GM23338 (cell line): ENCODE measurements at regions not wholly inside any gene's neighbourhood (a gene's known extent, or its start where the extent isn't known, plus 50 kb on each side); places are given as distances from the start of the nearest gene placed in this dataset.

Experiments used
- ATAC-seq: fragments of 200-7000 bp; cut with Tn5 transposase; 3 replicates; pipeline ENCODE4 v1.9.1; 2020
- DNase-seq: peaks from one replicate; pipeline ENCODE4 v3.0.0-alpha.2; 2015; ENCODE audit warnings: low spot score
- H2AFZ ChIP-seq: fragments of 200-600 bp; sonication (generic); 2 replicates; pipeline ENCODE4 v1.8.0; 2016; ENCODE audit warnings: antibody characterized with exemption, mild to moderate bottlenecking, moderate library complexity
- H3F3A ChIP-seq: fragments of 200-600 bp; sonication (generic); replicated peaks from 2 replicates; pipeline ENCODE4 v1.8.0; 2017; ENCODE audit warnings: antibody characterized with exemption, mixed run types, low read depth
- H3K27ac ChIP-seq: fragments of 200-600 bp; sonication (generic); 2 replicates; pipeline ENCODE4 v1.6.1; 2016; ENCODE audit warnings: low read depth
- H3K27me3 ChIP-seq: fragments of 200-600 bp; sonication (generic); 2 replicates; pipeline ENCODE4 v1.8.0; 2016; ENCODE audit warnings: mild to moderate bottlenecking, mixed run types, moderate library complexity; ENCODE audit not compliant: insufficient read depth
- H3K36me3 ChIP-seq: fragments of 200-600 bp; sonication (generic); 2 replicates; pipeline ENCODE4 v1.8.0; 2016; ENCODE audit warnings: mild to moderate bottlenecking; ENCODE audit not compliant: insufficient read depth
- H3K4me1 ChIP-seq: fragments of 200-600 bp; sonication (generic); 2 replicates; pipeline ENCODE4 v1.8.0; 2016; ENCODE audit warnings: mild to moderate bottlenecking, moderate library complexity; ENCODE audit not compliant: insufficient read depth
- H3K4me2 ChIP-seq: fragments of 200-600 bp; sonication (generic); 2 replicates; pipeline ENCODE4 v1.7.1; 2017; ENCODE audit warnings: mixed run types
- H3K4me3 ChIP-seq: fragments of 200-600 bp; sonication (generic); 2 replicates; pipeline ENCODE4 v1.6.1; 2016; ENCODE audit warnings: mixed run types
- H3K79me2 ChIP-seq: fragments of 200-600 bp; sonication (generic); replicated peaks from 2 replicates; pipeline ENCODE4 v1.8.0; 2017; ENCODE audit warnings: mild to moderate bottlenecking; ENCODE audit not compliant: insufficient read depth
- H3K9me2 ChIP-seq: fragments of 200-600 bp; sonication (generic); 2 replicates; pipeline ENCODE4 v1.8.0; 2017; ENCODE audit not compliant: insufficient read depth
- H4K20me1 ChIP-seq: fragments of 200-600 bp; sonication (generic); replicated peaks from 2 replicates; pipeline ENCODE4 v1.8.0; 2017; ENCODE audit warnings: mild to moderate bottlenecking; ENCODE audit not compliant: insufficient read depth
- H3K27ac Mint-ChIP-seq: 2 replicates; pipeline ENCODE4 v1.8.0; 2020; ENCODE audit warnings: inconsistent platforms, mild to moderate bottlenecking, moderate library complexity, mixed read lengths
- H3K27me3 Mint-ChIP-seq: 3 replicates; pipeline ENCODE4 v1.8.0; 2022; ENCODE audit warnings: low read depth, mild to moderate bottlenecking, moderate library complexity, mixed read lengths, inconsistent platforms; ENCODE audit not compliant: insufficient read depth, poor library complexity
- H3K36me3 Mint-ChIP-seq: 3 replicates; pipeline ENCODE4 v1.8.0; 2021; ENCODE audit warnings: low read depth, mild to moderate bottlenecking, inconsistent platforms, moderate library complexity, mixed read lengths
- H3K4me1 Mint-ChIP-seq: 3 replicates; pipeline ENCODE4 v1.8.0; 2020; ENCODE audit warnings: mild to moderate bottlenecking, inconsistent platforms, mixed read lengths
- H3K4me3 Mint-ChIP-seq: 3 replicates; pipeline ENCODE4 v1.8.0; 2021; ENCODE audit warnings: moderate library complexity, mild to moderate bottlenecking, inconsistent platforms, mixed read lengths
- H3K9me3 Mint-ChIP-seq: 3 replicates; pipeline ENCODE4 v1.8.0; 2020; ENCODE audit warnings: moderate library complexity, mild to moderate bottlenecking, inconsistent platforms, mixed read lengths
- CREB1 ChIP-seq: fragments of 250-450 bp; sonication (Bioruptor Pico); IDR thresholded peaks from 2 replicates; pipeline ENCODE4 v1.5.0; 2020; ENCODE audit warnings: low read depth, mild to moderate bottlenecking, moderate library complexity
- EZH2 ChIP-seq: fragments of 200-600 bp; sonication (generic); IDR thresholded peaks from one replicate; pipeline ENCODE4 v1.8.0; 2017; ENCODE audit warnings: antibody characterized with exemption, mild to moderate bottlenecking, low read depth; ENCODE audit not compliant: unreplicated experiment
- EZH2phosphoT487 ChIP-seq: fragments of 200-600 bp; sonication (generic); IDR thresholded peaks from one replicate; pipeline ENCODE4 v1.8.1; 2018; ENCODE audit warnings: antibody characterized with exemption; ENCODE audit not compliant: unreplicated experiment
- JUNB ChIP-seq: IDR thresholded peaks from one replicate; pipeline ENCODE4 v1.6.1; 2016; ENCODE audit warnings: antibody characterized with exemption; ENCODE audit not compliant: unreplicated experiment
- POLR2AphosphoS5 ChIP-seq: IDR thresholded peaks from 2 replicates; pipeline ENCODE4 v1.6.1; 2016; ENCODE audit warnings: antibody characterized with exemption, low read depth
- STAT1 ChIP-seq: IDR thresholded peaks from one replicate; pipeline ENCODE4 v1.6.1; 2016; ENCODE audit warnings: antibody characterized with exemption; ENCODE audit not compliant: unreplicated experiment
- ZNF114 ChIP-seq: fragments of 250-450 bp; sonication (Bioruptor Pico); IDR thresholded peaks from 2 replicates; pipeline ENCODE4 v1.5.0; 2020; ENCODE audit warnings: mild to moderate bottlenecking, moderate library complexity
- ZNF331 ChIP-seq: fragments of 250-450 bp; sonication (Bioruptor Pico); IDR thresholded peaks from 2 replicates; pipeline ENCODE4 v1.5.0; 2020; ENCODE audit warnings: low read depth, mild to moderate bottlenecking, moderate library complexity
- TF ChIP-seq, protein P1 (sequence below): IDR thresholded peaks from 2 replicates; pipeline ENCODE4 v1.6.1; 2016; ENCODE audit warnings: antibody characterized with exemption
- TF ChIP-seq, protein P2 (sequence below): fragments of 250-450 bp; sonication (Bioruptor Pico); IDR thresholded peaks from 2 replicates; pipeline ENCODE4 v1.5.0; 2020; ENCODE audit warnings: mild to moderate bottlenecking, moderate library complexity
- TF ChIP-seq, protein P3 (sequence below): IDR thresholded peaks from one replicate; pipeline ENCODE4 v1.6.1; 2018; ENCODE audit warnings: antibody characterized with exemption; ENCODE audit not compliant: unreplicated experiment
- TF ChIP-seq, protein P4 (sequence below), 2 experiments: fragments of 200-600 bp in 1 of 2; sonication (generic) in 1 of 2; conservative IDR thresholded peaks; 2 replicates each; pipeline versions ENCODE4 v1.5.1 to v1.6.1; 2016 to 2017; ENCODE audit warnings: antibody characterized with exemption in 2 of 2, low read depth in 2 of 2, mild to moderate bottlenecking in 2 of 2, moderate library complexity in 1 of 2

DNA sequence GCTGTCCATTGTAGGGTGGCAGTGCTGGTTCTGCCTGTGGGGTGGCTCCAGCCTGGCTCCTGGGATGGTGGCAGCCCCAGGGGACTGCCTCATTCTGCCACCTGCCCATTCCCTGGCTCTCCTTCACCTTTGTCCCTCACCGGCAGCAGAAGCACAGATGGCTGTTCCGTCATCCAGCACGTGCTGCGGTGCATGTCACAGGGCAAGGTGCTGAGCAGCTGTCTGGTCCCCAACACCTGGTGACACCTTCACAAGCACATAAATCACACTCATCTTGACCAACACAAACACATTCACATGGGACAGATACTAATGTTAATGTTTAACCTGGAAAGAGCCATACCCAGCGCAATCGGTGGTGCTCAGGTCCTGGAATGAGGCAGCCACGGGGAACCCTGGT, 126.8 kb downstream of the UQCRFS1 start:
- peaks cover 3% of the 10 kb centered on the region; the same call in 2 of the 3 replicates for H3K36me3 Mint-ChIP-seq
- no peaks in the 10 kb centered on the region for H3K27me3 ChIP-seq
- no peaks in the 10 kb centered on the region for H3K79me2 ChIP-seq
- H4K20me1 ChIP-seq: no peaks in the 10 kb centered on the region
- H3K4me2 ChIP-seq: no peak overlapping the region
- DNase-seq (no peak), ATAC-seq (no peak)
- H3K4me3 Mint-ChIP-seq: no peak overlapping the region
- H3K9me2 ChIP-seq: peaks cover 12% of the 10 kb centered on the region; the same call in 1 of the 2 replicates
- TF ChIP-seq JUNB: no peak
- no peak for TF ChIP-seq ZNF114 (CRISPR knock-in tag)
- TF ChIP-seq ZNF331 (CRISPR knock-in tag): no peak
- no peak for TF ChIP-seq EZH2phosphoT487
- TF ChIP-seq, protein P1, sequence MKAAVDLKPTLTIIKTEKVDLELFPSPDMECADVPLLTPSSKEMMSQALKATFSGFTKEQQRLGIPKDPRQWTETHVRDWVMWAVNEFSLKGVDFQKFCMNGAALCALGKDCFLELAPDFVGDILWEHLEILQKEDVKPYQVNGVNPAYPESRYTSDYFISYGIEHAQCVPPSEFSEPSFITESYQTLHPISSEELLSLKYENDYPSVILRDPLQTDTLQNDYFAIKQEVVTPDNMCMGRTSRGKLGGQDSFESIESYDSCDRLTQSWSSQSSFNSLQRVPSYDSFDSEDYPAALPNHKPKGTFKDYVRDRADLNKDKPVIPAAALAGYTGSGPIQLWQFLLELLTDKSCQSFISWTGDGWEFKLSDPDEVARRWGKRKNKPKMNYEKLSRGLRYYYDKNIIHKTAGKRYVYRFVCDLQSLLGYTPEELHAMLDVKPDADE: no peak
- TF ChIP-seq CREB1 (CRISPR knock-in tag): no peak
- no peak for TF ChIP-seq STAT1
- TF ChIP-seq, protein P2, sequence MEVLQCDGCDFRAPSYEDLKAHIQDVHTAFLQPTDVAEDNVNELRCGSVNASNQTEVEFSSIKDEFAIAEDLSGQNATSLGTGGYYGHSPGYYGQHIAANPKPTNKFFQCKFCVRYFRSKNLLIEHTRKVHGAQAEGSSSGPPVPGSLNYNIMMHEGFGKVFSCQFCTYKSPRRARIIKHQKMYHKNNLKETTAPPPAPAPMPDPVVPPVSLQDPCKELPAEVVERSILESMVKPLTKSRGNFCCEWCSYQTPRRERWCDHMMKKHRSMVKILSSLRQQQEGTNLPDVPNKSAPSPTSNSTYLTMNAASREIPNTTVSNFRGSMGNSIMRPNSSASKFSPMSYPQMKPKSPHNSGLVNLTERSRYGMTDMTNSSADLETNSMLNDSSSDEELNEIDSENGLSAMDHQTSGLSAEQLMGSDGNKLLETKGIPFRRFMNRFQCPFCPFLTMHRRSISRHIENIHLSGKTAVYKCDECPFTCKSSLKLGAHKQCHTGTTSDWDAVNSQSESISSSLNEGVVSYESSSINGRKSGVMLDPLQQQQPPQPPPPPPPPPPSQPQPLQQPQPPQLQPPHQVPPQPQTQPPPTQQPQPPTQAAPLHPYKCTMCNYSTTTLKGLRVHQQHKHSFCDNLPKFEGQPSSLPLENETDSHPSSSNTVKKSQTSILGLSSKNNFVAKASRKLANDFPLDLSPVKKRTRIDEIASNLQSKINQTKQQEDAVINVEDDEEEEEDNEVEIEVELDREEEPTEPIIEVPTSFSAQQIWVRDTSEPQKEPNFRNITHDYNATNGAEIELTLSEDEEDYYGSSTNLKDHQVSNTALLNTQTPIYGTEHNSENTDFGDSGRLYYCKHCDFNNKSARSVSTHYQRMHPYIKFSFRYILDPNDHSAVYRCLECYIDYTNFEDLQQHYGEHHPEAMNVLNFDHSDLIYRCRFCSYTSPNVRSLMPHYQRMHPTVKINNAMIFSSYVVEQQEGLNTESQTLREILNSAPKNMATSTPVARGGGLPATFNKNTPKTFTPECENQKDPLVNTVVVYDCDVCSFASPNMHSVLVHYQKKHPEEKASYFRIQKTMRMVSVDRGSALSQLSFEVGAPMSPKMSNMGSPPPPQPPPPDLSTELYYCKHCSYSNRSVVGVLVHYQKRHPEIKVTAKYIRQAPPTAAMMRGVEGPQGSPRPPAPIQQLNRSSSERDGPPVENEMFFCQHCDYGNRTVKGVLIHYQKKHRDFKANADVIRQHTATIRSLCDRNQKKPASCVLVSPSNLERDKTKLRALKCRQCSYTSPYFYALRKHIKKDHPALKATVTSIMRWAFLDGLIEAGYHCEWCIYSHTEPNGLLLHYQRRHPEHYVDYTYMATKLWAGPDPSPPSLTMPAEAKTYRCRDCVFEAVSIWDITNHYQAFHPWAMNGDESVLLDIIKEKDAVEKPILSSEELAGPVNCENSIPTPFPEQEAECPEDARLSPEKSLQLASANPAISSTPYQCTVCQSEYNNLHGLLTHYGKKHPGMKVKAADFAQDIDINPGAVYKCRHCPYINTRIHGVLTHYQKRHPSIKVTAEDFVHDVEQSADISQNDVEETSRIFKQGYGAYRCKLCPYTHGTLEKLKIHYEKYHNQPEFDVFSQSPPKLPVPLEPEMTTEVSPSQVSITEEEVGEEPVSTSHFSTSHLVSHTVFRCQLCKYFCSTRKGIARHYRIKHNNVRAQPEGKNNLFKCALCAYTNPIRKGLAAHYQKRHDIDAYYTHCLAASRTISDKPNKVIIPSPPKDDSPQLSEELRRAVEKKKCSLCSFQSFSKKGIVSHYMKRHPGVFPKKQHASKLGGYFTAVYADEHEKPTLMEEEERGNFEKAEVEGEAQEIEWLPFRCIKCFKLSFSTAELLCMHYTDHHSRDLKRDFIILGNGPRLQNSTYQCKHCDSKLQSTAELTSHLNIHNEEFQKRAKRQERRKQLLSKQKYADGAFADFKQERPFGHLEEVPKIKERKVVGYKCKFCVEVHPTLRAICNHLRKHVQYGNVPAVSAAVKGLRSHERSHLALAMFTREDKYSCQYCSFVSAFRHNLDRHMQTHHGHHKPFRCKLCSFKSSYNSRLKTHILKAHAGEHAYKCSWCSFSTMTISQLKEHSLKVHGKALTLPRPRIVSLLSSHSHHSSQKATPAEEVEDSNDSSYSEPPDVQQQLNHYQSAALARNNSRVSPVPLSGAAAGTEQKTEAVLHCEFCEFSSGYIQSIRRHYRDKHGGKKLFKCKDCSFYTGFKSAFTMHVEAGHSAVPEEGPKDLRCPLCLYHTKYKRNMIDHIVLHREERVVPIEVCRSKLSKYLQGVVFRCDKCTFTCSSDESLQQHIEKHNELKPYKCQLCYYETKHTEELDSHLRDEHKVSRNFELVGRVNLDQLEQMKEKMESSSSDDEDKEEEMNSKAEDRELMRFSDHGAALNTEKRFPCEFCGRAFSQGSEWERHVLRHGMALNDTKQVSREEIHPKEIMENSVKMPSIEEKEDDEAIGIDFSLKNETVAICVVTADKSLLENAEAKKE (CRISPR knock-in tag): no peak
- no peak for TF ChIP-seq EZH2
- TF ChIP-seq, protein P3, sequence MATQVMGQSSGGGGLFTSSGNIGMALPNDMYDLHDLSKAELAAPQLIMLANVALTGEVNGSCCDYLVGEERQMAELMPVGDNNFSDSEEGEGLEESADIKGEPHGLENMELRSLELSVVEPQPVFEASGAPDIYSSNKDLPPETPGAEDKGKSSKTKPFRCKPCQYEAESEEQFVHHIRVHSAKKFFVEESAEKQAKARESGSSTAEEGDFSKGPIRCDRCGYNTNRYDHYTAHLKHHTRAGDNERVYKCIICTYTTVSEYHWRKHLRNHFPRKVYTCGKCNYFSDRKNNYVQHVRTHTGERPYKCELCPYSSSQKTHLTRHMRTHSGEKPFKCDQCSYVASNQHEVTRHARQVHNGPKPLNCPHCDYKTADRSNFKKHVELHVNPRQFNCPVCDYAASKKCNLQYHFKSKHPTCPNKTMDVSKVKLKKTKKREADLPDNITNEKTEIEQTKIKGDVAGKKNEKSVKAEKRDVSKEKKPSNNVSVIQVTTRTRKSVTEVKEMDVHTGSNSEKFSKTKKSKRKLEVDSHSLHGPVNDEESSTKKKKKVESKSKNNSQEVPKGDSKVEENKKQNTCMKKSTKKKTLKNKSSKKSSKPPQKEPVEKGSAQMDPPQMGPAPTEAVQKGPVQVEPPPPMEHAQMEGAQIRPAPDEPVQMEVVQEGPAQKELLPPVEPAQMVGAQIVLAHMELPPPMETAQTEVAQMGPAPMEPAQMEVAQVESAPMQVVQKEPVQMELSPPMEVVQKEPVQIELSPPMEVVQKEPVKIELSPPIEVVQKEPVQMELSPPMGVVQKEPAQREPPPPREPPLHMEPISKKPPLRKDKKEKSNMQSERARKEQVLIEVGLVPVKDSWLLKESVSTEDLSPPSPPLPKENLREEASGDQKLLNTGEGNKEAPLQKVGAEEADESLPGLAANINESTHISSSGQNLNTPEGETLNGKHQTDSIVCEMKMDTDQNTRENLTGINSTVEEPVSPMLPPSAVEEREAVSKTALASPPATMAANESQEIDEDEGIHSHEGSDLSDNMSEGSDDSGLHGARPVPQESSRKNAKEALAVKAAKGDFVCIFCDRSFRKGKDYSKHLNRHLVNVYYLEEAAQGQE: no peak
- no peak for TF ChIP-seq POLR2AphosphoS5
- TF ChIP-seq, protein P4, sequence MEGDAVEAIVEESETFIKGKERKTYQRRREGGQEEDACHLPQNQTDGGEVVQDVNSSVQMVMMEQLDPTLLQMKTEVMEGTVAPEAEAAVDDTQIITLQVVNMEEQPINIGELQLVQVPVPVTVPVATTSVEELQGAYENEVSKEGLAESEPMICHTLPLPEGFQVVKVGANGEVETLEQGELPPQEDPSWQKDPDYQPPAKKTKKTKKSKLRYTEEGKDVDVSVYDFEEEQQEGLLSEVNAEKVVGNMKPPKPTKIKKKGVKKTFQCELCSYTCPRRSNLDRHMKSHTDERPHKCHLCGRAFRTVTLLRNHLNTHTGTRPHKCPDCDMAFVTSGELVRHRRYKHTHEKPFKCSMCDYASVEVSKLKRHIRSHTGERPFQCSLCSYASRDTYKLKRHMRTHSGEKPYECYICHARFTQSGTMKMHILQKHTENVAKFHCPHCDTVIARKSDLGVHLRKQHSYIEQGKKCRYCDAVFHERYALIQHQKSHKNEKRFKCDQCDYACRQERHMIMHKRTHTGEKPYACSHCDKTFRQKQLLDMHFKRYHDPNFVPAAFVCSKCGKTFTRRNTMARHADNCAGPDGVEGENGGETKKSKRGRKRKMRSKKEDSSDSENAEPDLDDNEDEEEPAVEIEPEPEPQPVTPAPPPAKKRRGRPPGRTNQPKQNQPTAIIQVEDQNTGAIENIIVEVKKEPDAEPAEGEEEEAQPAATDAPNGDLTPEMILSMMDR (conservative IDR thresholded peaks at IDR 0.05; ENCODE audit: low read depth in 2 of 2): no peak
- H3K36me3 ChIP-seq: no peaks in the 10 kb centered on the region
- no peak overlapping the region for H3K4me3 ChIP-seq
- no peak overlapping the region for H3K27ac Mint-ChIP-seq
- no peak overlapping the region for H2AFZ ChIP-seq
- peaks cover 11% of the 10 kb centered on the region for H3K4me1 ChIP-seq
- no peak overlapping the region for H3K27ac ChIP-seq
- no peaks in the 10 kb centered on the region for H3F3A ChIP-seq
- H3K9me3 Mint-ChIP-seq: no peaks in the 10 kb centered on the region; the same call in none of the 3 replicates
- H3K27me3 Mint-ChIP-seq: peaks cover 9% of the 10 kb centered on the region
- peaks cover 22% of the 10 kb centered on the region; the same call in 2 of the 3 replicates for H3K4me1 Mint-ChIP-seq
